Left cardiac atrium (tissue), 4 donors: ENCODE measurements at regions not wholly inside any gene's neighbourhood (a gene's known extent, or its start where the extent isn't known, plus 50 kb on each side); places are given as distances from the start of the nearest gene placed in this dataset.
"Not testable (repeated sequence)": the region's sequence is repeated elsewhere in the genome, so short reads cannot be mapped to it uniquely, and the experiment has no call there.

ENCODE experiments used
- ATAC-seq, 2 donors: fragments of 200-7000 bp; cut with Tn5 transposase; one replicate each; pipeline ENCODE4 v1.9.1; 2020; ENCODE audit warnings: mild to moderate bottlenecking in 2 of 2, moderate library complexity in 2 of 2
- DNase-seq: peaks from one replicate; pipeline ENCODE4 v3.0.0-alpha.2; 2020
- intact Hi-C, 2 donors: fragments of 100-400 bp; cut with DNase I; formaldehyde crosslinking; loops; one replicate each; pipeline versions ENCODE4 v1.14.1 to v1.15.1; 2022 to 2023
- donor health status: DM: no; HTN: yes; CAD: no.
- donor health status: DM: no; HTN: yes; CAD: no; lungs with severe emphysema.
- donor health status: DM: yes; HTN: yes; CAD: no.
- donor health status: Dilated cardiomyopathy.

GRCh38 chr21:10460957-10461356, 60.4 kb upstream of the TPTE start:
- ATAC-seq, result not testable (repeated sequence)

GRCh38 chr21:10461445-10461844, 59.9 kb upstream of the TPTE start:
- DNase-seq, ATAC-seq, intact Hi-C loops: not testable (repeated sequence)

More at GRCh38 chr21:10460957-10461356, 60.4 kb upstream of the TPTE start:
- DNase-seq, intact Hi-C loops: not testable (repeated sequence)

GRCh38 chr21:10463156-10463555, 58.2 kb upstream of the TPTE start:
- DNase-seq (no peak), ATAC-seq (no peak)
- intact Hi-C loops, result no loop called here

- DNase-seq (no peak), ATAC-seq (no peak)
- intact Hi-C loops, result no loop called here
These were observed 56.4 kb upstream of the TPTE start for GRCh38 chr21:10464975-10465374.

- intact Hi-C loops, DNase-seq: not testable (repeated sequence)
- ATAC-seq, result peak; percentile 9 to 29
These were observed 55.8 kb upstream of the TPTE start for GRCh38 chr21:10465524-10466110.

- ATAC-seq (no peak), DNase-seq (no peak)
- intact Hi-C loops, result no loop called here
These were observed 55.2 kb upstream of the TPTE start for GRCh38 chr21:10466200-10466599.
